ENCODE measurements at regions not wholly inside any gene's neighbourhood (a gene's known extent, or its start where the extent isn't known, plus 50 kb on each side); places are given as distances from the start of the nearest gene placed in this dataset.
"Not testable (repeated sequence)": the region's sequence is repeated elsewhere in the genome, so short reads cannot be mapped to it uniquely, and the experiment has no call there.

DNA sequence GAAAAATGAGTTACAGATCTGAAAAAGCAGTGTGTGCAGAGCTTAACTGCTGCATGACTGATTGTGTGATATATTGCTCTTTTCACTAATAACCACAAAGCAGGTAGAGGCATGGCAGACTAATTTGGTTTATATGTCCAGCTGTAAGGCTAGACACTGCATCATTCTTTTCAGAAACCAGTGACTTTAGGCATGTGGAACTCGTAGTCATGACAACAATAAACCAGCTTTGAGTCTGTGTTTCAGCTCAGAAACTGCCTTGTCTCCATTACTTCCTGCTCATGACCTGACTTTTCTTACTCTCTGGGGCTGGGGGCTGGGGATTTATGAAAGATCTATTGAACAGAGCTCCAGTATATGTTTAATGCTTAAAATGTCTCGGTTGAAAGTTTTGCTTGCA, 146.8 kb upstream of the LRIG3 start:
- TF ChIP-seq CTCF (conservative IDR thresholded peaks at IDR 0.05; ENCODE audit: low read depth, low read length): no peak
- peak; percentile 86 for DNase-seq (ENCODE audit: low read depth)
- H3K4me3 ChIP-seq (ENCODE audit: low read length): no peak overlapping the region

GRCh38 chr12:59066445-59066844, 146.1 kb upstream of the LRIG3 start:
- no peak for TF ChIP-seq CTCF (conservative IDR thresholded peaks at IDR 0.05; ENCODE audit: low read depth, low read length)
- DNase-seq (ENCODE audit: low read depth): no peak
- no peak overlapping the region for H3K4me3 ChIP-seq (ENCODE audit: low read length)

DNA sequence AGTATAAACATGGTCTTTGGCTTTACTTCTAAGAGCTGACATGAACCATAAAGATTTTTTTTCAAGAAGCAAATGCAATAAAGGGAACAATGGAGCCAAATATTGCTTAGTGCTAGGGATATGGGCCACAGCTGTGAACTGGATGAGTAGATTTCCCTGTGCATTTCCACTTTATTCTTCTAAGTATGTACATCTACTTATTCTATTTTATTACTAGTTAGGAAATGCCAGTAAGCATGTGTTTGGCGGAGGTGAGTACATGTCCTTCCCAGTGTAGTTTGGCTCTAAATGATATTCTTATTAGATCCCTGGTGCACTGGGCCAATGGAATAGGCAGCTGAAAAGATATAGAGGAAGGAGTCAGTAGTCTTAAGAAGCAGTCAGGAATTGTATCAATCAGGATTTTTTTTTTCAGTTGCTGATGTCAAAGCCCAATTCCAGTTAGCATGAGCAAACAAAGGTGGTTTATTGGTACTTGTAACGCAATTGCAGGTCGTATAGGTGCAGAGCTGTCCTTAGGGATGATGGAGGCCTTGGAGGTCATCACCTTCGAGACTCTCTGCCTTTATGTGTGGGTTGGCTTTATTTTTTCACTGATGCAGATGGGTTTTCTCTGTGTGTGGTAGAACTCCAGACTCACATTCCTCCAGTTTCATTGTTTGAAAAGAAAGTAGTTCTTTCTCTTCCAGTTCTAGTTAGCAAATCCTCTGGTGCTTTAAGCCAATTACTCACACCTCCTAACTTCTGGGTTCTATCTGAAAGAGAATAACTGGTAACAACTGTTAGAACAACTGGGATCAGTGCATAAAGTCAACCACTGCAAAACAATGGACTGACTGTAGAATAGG, 139.0 kb upstream of the LRIG3 start:
- H3K4me3 ChIP-seq (ENCODE audit: low read length): no peak overlapping the region
- DNase-seq (ENCODE audit: low read depth): no peak
- no peak for TF ChIP-seq CTCF (conservative IDR thresholded peaks at IDR 0.05; ENCODE audit: low read depth, low read length)

GRCh38 chr12:59056966-59057365, 136.7 kb upstream of the LRIG3 start:
- DNase-seq (ENCODE audit: low read depth): no peak
- no peak overlapping the region for H3K4me3 ChIP-seq (ENCODE audit: low read length)
- no peak for TF ChIP-seq CTCF (conservative IDR thresholded peaks at IDR 0.05; ENCODE audit: low read depth, low read length)

DNA sequence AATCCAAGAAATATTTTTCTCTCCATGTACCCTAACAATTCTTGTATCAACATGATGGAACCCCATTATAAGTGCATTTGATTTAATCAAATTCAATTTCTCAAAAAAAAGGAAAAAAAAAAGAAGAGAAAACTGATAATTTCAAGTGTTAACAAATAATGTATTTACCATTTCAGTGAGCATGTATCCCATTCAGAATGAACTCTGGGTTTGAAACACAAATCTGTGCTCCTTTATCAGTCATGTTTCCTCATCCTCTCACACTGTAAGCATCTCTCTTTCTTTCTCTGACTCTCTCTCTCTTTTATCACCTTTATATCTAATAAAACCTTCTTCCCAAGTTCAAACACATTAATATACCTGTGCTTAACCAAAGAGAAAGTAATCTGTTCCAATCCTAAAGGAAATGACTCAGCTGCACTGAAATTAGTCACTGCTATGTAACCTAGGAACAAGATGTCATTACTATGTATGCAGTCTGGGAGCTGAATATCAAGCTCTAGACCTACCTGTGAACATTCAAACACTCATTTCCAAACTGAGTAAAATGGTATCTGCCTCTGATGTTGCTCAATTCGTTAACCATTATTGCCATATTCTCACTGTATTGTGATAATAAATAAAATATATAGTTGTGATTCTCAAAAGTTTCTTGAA, 135.0 kb upstream of the LRIG3 start:
- H3K4me3 ChIP-seq (ENCODE audit: low read length): no peak overlapping the region
- peak; percentile 33 for DNase-seq (ENCODE audit: low read depth)
- TF ChIP-seq CTCF (conservative IDR thresholded peaks at IDR 0.05; ENCODE audit: low read depth, low read length): no peak

DNA sequence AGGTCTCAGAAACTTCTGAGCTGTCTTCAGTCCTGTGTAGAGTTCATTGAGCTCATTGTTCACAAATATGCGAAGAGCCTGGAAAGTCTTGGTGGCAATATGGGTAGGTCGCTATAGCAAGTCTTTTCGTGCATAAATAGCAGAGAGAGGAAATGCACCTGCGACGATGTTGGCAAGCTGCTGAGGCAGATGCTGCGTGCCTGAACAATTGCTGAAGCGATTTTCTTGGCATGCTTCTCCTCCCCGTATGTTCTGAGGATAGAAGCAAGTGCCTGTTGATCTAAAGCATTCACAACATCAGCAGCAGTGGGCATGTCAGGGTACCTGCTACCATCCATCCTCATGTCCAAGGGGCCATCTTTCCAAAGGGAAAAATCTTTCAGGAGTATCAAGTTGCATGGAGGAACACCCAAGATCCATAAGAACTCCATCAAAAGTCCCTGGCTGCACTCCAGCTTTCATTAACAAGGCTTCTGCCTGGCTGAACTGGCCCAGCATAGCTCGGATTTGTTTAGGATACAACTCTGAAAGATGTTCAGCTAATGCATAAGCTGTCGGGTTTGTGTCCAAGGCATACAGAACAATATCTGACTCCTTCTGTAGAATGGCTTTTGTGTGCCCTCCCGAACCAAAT, 133.1 kb upstream of the LRIG3 start:
- not testable (repeated sequence) for DNase-seq (ENCODE audit: low read depth); H3K4me3 ChIP-seq (ENCODE audit: low read length)

DNA sequence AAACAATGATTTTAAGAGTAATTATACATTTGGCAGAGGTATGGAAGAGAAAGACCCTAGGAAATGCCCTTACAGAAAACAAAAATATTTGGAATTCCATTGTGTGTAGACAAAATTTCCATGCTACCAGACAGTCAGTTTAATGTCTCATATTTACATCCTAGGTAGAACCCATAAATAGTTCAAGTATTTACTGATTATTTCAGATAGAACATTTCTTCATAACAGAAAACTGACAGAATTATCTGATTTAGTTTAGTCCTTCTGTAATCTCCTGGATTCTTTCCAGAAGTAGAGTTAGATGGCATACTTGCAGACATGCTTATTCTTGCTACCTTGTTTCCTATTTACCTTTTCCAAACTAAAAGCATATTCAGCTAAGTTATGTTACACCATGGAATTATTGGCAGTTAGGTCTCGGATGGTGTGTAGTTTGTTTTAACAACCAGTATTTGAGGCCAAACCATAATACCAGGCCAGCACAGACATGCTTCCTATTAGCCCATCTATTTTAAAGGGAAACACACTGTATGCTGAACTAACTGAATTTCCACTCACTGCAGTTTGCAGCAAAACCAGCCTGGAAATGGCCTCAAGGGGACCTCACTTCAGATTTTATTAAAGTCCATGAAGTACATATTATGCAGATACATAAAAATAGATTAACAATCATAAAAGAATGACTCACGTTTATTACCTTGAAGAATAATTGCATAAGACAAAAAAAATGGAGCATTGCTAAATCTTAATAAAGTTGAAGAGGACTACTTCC, 126.6 kb upstream of the LRIG3 start:
- TF ChIP-seq CTCF (conservative IDR thresholded peaks at IDR 0.05; ENCODE audit: low read depth, low read length): no peak
- no peak overlapping the region for H3K4me3 ChIP-seq (ENCODE audit: low read length)
- no peak for DNase-seq (ENCODE audit: low read depth)
